NOMO-1 treated with dmso at 0.1 percent for 144 hours (cell line): ENCODE measurements at regions not wholly inside any gene's neighbourhood (a gene's known extent, or its start where the extent isn't known, plus 50 kb on each side); places are given as distances from the start of the nearest gene placed in this dataset.

Source experiments
- DNase-seq: peaks from one replicate; lab custom pipeline; 2025; ENCODE audit not compliant: unreplicated experiment; lab: John Stamatoyannopoulos, UW

DNA sequence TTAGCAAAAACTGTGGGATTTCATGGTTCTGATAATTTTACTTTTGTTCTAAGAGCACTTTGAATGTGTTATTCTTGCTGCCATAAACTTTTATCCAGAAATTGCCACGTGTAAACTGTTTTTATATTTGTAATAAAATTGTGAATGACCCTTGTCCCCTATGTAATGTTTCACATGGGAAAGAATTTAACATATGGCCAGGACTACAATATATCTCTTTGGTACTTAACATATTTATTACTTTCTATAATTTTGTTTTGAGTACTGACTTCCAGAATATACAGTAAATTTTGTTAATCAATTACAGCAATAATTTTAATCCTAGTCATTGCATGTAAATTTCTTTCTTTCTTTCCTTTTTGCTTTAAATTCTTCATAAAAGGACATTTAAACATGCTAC is 735.0 kb upstream of the PHF14 start:
- no peak for DNase-seq

DNA sequence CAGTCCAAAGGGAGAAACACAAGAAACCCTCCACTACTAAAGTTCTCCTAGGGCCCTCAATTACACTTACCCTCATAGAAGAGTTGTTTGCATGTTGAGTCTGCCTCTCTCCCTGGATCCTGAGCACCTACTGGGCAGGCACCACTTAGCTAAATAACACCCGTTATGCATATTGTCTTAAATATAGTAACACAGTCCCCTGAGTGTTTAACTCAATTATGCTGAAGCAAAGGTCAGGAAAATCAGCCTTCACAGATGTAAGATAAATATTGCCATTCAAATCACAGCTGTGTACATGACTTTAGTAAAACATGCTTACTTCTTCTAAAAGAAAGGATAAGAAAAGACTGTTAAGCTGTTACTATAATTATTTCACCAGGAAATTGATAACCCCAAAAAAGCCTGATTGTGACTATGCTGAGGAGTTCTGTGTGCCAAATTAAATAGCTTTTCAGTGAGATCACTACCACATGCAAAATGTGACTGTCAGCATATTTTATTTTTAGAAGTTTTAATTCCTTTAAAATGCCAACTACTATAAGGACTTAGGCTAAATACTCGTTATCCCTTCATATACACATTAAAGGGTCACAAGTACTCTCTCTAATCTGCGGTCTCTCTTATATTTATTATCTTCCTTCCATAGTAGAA is 733.9 kb upstream of the PHF14 start:
- no peak for DNase-seq

DNA sequence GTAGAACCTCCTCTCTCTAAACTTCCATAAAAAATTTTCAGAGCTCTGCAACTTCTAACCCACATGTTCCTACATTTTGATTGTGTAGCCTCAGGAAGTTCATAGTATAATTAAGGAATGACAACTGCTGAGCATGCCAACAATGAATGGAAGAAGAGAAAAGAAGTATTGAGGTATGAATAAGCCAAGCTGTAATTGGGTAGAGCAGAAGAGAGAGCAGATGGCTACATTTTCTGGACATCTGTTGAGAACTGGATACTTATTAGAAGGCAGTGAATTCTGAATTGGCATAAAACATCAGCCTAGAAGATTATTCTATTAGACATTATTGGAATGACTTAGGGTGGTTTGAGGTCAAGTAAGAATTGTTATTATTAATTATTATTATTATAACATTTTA is 728.3 kb upstream of the PHF14 start:
- DNase-seq, result no peak

DNA sequence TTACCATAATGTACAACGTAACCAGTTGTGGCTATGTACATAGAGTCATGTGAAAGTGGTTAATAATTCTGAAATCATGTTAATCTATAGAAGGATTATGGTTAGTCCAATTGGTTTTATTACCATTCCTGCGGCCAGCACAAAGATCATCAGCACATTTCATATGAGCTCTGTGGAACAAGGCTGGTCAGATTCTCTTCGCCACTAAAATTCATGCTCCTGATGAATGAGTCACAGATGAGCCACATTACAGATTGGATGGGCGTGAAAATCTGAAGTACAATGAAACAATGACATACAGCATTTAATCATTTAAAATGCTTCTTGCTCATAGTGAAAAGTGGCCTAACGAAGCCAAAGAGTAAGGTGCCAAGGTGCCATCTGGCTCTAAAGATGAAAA is 716.2 kb upstream of the PHF14 start:
- no peak for DNase-seq

DNA sequence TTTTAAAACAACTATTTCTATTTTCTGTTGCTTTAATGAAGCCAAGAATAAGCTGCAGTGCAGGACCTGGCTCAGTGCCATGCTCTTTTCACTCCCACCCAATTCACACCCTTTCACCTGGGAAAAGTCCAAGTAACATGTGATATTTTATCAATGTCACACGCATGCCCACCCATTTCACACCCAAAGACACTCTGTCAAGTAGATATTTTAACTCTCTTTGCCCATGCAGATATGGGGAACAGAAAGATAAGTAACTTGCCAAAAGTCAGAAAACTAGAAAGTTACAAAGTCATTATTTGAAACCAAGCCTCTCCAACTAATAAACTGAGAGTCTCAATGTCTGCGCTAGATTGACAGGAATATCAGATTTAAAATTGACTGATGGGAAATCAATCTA is 706.7 kb upstream of the PHF14 start:
- no peak for DNase-seq

DNA sequence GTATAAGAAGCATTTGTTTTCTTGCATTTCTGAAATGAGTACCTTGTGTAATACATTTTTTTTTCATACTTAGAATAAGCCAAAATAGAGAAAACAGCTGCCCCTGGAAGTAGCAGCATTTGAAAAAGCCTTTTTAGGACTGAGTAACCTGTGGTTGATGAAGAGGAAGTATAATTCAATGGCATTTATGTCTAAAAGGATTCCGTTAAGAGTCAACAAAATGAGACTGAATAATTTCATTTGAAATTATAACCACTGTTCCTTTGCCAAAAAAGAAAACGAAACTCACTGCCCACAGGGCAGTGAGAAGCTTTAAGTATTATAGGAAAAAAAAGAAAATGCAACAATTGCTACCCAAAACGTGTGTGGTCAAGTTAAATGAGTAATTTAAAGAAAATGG is 705.6 kb upstream of the PHF14 start:
- no peak for DNase-seq

DNA sequence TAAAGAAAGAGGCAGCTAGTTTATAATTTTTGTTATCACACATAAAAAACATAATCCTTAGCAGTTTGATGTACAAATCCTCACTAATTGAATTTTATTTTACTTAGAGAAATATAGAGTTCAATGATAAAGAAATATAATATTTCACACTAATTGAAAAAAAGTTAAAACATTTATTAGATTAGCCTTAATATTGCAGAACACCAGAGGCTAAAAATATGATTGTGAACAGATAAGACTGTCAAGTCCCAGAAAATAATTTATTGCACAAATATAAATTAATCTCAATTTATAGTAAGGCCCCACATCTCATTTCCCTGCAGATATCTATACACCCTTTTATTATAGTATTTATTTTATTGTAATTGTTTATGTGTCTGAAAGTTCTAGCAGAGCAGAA is 690.8 kb upstream of the PHF14 start:
- no peak for DNase-seq

DNA sequence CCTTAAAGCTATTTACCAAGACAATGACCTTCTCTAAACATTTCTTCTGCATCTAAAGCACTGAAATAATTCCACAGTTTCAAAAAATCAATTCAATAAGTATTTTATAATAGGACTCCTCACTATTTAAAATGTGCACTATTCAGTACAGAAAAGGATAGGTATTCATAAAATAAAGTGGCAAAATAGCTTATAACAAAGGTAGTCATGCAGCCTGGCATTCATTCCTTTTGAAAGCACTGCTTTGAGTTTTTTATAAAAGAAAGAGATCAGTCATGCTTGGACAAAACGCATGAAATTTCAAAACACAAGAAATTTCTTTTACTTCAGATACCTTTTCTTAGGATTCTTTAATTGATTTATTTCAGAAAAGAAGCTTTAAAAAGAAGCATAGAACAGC is 689.7 kb upstream of the PHF14 start:
- DNase-seq, result no peak

DNA sequence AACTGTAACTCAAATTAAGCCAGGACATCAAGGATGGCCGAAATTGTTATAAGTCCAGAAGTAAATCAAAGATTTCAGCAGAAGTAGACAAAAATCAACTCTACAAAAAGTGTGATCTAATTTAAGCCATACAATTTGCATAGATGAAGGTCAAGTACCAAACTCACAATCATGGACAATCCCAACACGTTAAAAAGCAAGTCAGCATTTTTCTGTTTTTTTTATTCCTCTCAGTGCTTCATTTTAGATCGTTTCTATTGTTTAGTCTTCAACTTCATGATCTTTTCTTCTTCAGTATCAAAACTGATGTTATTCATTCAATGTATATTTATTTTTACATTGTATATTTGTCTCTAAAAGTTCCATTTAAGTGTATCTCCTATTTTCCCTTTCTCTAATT is 674.3 kb upstream of the PHF14 start:
- no peak for DNase-seq

DNA sequence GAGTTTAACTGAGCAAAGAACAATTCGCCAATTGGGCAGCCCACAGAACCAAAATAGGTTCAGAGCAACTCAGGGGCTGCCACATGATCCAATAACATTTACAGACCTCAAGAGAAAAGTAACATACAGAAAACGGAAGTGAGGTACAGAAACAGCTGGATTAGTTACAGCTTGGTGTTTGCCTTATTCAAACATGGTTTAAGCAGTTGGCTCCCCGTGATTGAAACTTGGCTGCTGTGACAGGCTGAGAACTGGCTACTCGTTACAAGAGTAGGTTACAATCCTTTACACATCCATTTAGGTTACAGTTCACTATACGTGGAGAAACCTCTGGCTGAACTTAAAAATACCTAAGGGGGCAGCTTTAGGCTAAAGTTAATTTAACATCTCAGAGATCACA is 673.1 kb upstream of the PHF14 start:
- DNase-seq, result no peak

DNA sequence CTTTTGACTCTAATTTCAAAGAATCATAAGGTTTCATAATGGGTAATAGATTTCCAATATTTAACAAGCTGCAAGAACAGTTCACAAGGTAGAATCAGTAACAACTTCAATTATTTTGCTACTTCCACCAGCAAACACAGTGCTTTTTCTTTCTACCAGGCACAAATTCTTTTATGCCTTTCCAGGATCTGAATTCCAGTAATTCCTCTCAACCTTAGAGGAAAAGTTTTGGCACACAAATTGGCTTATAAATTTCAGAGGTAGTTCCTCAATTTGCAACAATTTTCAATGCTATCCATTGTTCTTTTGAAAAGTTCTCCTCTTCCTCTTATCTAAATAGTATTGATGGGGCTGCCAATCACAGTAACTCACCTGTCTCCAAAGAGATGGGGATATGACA is 665.4 kb upstream of the PHF14 start:
- DNase-seq, result no peak

DNA sequence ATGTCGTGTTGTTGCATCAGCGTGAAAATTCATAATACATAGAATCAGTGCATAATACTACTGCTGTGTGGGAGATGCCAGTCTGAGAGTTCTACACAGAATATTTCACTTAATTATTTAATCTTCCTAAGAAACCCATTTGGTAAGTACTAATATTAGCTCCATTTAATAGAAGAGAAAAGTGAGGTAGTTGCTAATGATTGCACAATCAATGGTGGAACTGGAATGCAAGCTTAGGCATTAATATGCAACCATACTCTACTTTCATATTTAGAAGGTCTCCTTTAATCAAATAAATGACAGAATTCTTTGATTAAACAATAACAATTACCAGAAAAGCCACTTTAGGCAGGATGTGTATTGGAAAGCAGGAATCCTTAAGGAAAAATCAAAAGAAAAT is 660.7 kb upstream of the PHF14 start:
- DNase-seq, result no peak

DNA sequence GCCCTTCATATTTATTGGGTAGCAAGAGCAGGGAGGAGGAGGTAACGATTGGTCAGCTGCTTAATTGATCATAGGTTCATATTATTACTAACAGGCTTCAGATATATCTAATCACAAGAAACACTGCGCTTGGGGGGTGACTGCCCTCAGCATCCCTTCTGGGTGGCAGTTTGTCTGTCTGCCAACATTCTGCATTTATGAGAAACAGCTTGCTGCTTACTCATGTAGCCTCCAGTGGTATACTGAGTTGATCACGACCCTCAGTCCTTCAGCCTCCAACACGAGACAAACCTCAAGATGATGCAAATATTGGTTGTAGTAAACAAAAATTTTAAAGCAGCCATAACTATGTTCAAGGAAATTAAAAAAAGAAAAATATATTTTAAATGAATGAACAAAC is 657.8 kb upstream of the PHF14 start:
- DNase-seq, result no peak

DNA sequence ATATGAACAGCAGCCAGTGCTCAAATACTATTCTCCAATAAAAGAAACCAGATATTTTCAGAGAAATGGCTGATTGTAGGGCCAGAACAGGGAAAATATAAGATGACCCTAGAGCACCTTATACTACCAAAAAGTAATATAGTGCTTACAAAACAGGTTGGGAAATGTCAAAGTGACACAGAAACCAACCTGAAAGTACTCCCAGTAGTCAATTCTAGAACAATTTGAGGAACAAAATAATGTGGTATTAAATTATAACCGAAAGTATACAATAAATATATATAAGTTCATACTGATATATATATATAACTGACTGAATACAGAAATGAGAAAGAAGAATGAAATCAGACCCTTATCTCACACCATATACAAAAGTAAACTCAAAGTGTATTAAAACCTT is 657.2 kb upstream of the PHF14 start:
- no peak for DNase-seq

DNA sequence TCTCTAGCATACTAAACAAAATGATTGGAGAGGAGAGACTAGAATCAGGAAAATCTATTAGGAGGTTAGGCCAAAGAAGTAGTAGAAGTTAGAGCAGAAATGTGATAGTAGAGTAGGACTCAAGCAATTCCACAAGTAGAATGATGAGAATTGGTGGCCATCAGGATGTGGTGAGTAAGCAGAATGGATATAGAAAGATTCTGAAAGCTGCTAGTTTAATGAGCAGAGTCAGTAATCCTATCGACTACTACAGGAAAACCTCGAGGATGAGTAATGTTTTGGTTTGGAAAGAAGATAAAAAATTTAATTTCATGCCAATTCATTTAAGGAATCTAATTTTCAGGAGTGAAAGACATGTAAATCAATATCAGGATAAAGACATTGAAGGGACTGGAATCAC is 648.3 kb upstream of the PHF14 start:
- no peak for DNase-seq

DNA sequence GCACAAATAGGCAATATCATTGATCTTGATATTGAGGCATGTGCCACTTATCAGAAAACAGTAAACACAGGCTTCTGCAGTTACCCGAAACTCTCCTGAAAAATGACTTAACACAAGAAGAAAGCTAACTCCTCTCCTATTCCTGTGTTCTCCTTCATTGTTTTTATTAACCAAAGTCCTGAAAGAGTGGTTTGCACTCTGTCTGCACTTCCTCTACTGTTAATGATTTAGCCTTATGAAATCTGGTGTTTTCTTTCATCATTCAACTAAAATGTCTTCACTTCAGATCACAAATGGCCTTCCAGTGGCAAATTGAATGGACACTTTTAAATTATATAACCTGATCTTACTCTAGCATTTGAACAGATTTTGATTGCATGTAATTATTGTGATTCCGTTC is 630.6 kb upstream of the PHF14 start:
- peak; percentile 15 for DNase-seq

DNA sequence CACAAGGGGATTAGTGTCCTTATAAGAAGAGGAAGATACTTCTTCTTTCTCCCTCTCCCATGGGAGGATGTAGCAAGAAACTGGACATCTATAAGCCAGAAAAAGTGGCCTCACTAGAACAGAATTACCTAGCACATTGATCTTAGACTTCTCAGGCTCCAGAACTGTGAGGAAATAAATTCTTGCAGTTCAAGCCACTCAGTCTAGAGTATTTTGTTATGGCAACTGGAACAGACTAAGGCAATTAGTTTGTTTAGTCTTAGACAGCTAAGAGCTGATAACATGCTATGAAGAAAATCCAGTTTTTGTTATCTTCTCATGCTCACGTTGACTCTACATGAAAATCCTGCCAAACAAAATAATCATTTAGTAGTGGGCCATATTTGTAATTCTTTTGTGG is 627.6 kb upstream of the PHF14 start:
- DNase-seq, result no peak

DNA sequence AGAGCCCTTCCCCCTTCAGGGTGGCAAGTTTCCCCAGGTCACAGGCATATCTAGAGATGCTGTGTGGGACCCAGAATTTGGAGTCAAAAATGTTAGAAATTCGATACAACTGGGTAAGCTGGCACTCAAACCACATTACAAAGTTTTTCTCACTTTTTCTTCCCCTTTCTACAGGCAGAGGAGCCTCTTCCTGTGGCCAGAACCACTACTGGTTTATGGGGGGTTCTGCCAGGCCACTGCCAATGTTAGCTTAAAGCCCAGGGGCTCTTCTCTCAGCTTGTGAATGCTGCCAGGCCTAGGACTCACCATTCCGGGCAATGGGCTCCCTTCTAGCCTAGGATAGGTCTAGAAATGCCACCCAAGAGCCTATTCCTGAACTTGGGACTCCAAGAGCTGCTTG is 617.9 kb upstream of the PHF14 start:
- DNase-seq, result peak; percentile 7

DNA sequence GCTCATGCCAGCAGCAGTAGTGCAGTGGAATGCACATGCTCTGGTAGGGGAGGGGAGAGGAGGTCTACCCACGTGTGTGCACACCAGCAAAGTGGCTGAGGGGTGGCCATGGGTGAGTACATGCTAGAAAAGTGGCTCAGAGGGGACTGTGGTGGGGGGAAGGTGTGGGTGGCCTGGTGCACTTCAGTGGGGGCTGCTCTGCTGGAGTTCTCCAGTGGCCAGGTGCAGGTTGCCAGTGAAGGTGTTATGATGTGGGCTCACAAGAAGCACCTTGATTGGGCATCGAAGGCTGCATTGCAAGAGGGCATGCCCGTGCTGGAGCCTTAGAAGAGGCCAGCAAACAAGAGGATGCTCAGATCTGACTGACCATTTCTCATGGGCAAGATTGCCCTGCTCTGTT is 613.6 kb upstream of the PHF14 start:
- no peak for DNase-seq

DNA sequence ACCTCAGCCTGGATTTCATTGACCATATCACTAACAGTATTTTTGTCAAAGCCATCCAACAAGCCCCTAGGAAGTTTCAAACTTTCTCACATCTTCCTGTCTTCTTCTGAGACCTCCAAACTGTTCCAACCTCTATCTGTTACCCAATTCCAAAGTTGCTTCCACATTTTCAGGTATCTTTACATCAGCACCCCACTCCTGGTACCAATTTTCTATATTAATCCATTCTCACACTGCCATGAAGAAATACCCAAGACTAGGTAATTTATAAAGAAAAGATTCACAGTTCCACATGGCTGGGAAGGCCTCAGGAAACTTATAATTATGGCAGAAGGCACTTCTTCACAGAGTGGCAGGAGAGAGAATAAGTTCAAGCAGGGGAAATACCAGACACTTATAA is 571.9 kb upstream of the PHF14 start:
- DNase-seq, result no peak

DNA sequence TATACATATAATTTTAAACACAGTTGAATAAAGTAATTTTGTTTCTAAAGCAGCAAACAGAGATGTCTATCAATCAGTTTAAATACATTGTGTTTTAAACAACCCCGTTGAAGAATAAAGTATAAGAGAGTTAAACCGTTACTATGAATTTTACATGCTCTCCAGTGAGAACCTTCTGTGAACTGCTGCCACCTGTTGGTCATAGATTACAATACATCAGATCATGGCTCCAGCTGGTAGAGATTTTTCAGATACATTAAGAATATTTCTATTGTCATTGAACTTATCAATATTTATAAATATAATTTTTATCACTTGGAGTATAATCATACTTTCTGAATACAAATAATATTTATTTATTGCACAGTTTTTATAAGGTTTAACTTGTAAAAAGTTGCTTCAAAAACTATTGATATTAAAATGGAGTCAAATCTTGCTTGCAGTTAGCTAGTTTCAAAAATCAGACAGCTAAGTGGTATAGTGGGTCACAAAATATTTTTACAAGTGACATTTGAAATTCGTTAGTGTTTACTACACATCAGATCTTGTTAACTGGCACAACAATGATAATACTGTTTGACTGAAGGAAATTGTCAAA is 561.2 kb upstream of the PHF14 start:
- DNase-seq, result no peak

DNA sequence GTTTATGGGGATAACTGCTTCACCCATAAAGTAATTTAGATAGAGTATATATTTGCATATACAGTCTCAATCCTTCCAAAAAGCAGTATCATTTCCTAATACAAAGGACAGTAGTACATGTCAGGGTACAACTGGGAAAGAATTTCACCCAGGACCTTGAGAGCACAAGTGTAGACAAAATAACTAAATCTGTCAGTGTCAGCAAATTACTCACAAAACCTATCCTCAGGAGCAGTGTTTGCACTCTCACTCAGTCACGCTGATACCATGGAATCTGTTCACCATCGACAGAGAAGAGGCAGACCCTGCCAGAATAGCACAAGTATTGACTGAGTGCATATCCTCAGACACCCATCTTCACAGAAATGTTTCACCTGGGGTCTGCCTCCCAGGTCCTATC is 554.7 kb upstream of the PHF14 start:
- no peak for DNase-seq

DNA sequence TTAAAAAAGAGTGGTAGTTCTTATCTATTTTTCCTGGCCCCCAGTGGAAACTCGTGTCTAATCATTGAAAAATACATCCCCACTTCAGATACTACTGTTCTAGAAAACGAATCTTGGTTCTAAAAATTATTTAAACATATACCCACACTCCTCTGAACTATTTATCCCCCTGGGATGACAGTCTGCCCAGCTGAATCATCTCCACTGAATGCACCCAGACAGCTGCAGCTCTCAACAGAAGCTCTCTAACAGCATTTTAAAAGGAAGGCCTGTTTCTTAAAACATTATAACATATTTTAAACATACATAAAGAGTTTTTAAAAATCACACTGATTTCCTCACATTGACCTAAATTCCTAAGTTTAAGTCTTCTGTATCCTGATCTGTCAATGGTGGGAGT is 544.6 kb upstream of the PHF14 start:
- no peak for DNase-seq
